ENCODE measurements at regions not wholly inside any gene's neighbourhood (a gene's known extent, or its start where the extent isn't known, plus 50 kb on each side); places are given as distances from the start of the nearest gene placed in this dataset.

DNA sequence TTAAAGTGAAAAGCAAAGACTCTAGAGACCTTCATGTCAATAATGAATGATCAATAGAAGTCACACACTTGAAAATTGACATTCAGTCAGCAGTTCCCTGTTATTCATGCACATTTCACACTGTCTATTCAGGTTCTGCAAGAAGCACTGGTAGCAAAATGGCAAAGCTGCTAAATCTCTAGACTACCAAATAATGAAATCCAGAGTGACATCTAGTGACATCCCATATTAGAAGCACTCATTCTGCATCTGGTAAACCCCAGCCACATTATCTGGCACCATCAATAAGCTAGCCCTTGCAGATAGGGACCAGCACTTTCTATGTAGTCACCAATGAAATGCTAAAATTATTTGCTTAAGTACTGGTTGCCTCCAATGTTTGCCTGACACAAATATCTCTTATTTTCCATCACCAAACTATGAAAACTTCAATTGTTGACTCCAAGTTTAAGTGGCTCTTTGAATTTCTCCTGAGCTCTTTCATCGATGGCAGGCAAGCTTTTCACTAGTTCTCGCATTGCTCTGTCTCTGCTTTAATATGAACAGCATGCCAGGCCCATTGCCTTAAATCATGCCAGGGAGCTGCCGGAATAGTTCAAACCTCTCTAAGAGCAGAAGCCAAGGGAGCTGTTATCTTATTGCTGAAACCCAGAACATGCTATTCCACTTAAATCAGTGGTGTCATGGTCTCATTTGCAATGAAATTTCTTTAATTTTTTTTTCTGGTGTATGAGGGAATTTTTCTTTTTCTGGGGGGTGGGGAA, 409.9 kb downstream of the MZT1 start:
- DNase-seq: no peak

DNA sequence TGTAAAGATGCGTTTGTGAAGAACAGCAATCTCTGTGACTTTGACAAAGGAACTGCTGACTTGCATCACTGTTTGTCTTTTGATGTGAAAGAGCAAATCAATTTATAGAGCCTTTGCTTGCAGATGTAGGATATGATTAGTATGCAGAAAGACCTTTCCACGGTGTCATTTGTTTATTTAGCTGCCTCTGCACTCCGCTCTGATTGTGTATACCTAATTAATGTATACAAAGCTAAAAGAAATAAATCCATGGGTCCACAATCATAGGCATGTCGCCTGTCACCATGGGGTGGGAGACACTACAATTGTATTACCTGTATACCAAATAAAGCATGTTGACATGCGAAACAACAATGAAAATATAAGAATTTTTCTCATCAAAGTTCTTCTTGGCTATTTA, 410.7 kb downstream of the MZT1 start:
- no peak for DNase-seq

DNA sequence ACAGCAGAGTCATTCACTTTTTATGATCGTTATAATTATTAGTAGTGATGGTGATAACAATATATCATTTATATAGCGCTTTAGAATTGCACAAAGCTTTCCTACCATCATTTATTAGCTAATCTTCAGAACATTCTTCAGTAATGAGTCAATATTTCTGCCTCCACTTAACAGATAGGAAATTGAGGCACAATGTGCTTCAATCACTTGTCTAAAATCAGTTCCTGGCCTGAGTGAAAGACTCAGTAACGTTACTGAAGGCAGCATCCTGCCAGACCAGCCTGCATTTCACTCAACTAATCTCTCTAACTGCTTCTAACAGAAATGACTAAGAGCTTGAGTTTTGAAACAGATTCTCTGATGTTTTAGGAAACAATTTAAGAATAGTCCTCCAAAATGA, 412.1 kb downstream of the MZT1 start:
- no peak for DNase-seq

DNA sequence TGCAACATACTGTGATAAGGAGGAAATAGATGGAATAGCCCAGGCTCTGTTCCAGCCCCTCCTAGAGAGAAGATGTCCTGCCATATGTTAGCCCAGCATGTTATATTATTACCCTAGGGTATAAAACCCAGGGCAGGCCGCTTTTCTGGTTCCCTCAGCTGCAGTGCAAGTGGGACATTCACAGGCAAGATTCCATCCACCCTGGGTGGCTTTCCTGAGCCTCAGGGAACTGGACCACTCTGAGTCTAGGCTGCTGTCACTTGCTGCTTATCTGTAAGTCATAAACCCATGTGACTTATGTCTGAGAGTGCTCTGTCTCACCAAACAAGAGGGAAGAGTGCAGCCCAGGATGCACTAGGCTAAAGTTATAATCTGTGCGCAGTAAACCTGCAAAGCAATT, 413.2 kb downstream of the MZT1 start:
- DNase-seq: peak; percentile 10

DNA sequence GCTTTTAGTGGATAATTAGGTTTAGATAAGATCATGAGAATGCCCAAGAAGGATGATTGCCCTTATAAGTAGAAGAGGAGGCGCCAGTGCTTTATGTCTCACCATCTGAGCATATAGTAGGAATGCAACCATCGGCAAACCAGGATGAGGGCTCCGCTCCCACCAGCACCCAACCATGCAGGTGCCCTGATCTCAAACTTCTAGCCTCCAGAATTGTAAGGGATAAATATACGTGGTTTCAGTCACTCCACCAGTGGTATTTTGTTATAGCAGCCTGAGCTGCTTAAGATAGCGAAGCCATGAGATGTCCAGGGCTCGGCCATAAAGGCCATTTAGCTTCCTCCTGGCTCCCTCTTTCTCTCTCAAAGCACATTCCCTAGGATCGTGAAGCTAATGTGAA, 413.9 kb downstream of the MZT1 start:
- DNase-seq: no peak

DNA sequence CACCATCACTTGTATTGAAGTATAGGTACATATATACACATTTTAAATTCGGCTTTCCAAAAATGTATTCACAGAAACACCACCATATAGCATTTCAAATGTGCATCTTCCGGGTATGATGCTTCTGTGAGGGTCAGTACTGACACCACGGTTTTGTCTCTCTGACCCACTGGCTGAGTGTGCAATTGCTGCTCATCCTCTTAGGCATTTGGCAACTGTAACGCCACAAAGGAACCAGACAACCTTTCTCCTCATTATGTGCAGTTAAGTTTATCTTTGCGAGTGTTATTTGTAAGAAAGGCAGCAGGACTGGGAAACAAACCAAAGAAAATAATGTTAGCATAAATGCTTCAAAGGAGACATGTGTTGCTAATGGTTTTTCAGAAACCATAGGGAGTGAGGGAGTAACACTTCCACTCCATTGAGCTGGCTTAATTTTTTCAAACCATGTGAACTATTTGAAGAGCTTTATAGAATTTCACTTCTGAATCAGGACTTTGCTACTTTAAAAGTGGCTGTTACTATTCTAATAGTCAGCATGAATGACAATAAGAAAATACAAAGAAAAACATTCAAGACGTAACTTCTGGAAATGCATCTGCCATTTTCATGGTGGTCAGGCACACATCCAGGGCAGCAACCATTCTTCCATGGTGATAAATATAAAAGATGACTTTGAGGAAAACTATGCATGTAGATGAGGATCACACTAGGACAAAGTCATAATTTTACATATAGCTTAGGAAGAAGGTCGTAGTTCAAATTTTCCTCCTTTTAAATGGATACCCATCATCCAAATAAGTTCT, 423.3 kb downstream of the MZT1 start:
- DNase-seq: no peak

DNA sequence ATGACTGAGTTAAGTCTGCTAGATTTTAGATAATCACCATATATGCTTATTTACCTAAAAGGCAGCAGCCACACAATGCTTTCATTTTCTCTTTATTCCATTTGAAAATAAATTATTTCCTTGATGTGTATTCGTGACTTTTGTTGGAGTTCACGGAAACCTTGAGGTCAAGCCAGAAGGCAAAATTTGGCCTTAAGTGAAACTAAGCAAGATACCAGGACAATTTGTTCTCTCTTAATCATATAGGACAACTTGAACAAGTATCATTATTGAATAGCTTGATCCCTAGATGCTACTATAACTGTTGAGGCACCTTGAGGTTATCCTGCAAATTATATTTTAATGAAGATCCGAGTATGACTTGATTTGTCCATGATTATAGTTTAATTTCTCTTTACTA, 429.2 kb upstream of the DACH1 start:
- no peak for DNase-seq

DNA sequence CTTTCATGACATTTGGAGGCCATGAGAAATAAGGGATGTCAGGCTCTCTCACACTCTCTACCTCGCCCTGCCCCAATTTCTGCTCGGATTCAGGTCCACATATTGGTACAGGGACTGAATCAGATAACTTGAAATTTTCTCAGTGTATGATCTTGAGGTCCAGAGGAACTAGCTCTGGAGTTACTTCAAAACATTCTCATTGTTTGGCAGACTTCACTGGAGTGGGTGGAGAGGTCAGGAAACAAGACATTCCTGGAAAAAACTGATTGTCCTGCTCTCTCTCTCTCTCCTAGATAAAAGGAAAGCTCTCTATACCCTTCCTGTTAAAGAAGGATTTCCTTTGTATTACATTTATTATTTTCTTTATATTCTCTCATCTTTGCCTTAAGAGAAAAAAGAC, 428.1 kb upstream of the DACH1 start:
- DNase-seq: no peak

DNA sequence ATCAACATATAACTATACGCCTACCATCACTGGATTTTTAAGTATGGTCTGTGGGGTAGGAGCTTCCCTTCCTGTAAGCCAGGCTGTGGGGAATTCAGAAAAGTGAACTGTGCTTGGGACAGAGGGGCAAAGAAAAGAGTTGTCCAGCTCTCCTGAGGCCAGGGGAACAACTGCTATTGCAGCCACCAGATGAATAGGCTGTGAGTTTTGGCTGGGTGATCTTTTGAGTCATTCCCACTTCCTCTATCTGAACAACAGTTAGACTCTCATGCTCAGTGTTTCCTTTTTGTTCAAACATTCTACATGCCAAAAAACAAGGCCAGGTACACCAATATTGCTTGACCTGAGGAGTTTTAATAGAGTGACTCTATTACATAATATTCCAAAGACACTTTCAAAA, 426.2 kb upstream of the DACH1 start:
- no peak for DNase-seq

DNA sequence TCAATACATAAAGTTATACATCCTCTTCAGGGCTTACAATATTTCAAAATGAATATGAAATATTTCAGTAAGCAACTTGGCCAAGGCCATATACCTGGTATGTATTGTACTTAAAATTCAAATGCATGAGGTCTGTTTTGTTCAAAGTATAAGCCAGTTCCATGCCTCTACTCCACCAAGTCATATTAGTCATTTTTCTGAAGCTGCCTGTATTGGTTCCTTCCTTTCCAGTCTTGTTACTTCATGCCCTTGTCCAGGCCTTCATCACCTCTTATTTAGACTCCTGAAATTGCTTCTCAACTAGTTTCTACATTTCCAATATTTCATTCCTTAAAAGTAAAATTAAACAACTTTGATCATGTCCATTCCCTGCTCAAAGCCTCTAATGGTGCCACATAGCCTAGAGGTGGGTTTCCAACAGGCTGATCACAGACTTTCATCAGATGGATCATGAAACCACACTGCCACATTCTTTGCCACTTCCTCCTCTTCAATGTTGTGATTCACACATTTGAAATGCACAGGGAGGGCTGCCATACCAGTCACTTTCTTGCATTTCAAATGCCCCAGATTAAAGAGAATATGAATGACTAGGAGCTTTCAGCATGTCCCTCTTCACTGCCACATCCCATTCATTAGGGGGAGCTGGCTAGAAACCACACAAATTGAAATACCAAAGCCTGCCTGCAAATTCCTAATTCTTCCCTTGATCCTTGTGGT, 424.1 kb upstream of the DACH1 start:
- DNase-seq: no peak

DNA sequence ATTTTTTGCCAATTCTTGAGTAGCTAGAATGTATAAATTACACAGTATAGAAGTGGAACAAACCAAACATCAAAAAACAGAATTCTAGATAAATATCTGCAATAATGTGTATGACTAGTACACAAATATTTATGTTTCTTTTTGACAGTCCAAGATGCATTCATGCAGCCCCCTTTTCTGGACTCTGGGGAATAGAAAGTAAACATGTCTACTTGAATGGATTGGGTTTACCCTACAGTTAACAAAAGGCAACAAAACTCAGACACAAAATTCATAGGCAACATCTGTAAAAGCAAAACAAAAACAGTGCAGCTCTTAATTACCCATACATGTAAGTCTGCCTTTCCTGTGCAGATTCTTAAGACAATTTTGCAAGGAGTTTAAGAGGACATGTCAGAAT, 419.4 kb upstream of the DACH1 start:
- no peak for DNase-seq

DNA sequence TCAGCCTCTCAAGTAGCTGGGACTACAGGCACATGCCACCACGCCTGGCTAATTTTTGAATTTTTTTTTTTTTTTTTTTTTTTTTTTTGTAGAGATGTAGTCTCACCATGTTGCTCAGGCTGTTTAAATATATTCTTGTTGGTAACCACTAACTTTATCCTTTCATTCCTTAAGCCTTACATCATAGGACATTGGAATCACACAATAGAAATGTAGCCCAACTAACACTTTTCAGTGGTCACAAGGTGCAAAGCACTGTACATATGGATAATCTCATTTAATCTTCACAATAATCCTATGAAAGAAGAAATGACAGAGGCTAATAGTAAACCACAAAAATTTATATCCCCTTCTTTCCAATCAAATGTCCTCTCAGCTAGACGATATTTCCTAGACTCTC, 417.8 kb upstream of the DACH1 start:
- DNase-seq: no peak

DNA sequence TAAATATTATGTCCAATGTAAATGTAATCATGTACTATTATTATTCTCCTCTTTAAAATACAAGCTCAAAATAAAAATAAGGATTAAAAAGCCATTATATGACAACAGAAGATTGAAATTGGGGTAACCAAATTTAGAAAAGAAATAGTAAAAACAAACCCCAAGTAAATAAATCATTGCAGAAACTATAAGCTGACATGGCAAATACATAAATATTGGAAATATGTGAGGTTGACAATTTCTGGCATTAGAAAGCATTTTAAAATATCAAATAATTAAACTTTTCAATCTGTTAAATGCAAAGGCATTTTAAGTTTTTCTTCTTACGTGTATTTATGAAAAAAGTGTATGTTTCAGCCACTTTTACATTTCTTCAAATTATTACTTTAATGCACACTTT, 394.7 kb upstream of the DACH1 start:
- DNase-seq: no peak

DNA sequence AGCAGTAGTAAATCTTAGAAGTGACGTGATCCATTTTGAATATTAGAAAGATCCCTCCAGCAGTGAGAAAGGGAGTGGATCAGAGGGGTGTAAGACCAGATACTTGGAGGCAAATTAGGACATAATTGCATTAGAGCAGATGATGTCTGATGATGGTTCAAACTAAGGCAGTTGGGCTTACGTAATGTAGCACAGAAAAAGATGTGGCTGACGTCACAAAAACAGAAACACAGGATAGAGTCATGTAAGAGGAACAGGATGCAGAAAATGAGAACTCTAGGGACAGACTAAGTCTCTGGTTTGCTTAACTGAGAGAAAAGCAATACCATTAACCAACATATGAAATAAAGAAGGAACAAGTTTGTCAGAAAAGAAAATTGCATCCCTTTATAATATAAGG, 392.5 kb upstream of the DACH1 start:
- no peak for DNase-seq

DNA sequence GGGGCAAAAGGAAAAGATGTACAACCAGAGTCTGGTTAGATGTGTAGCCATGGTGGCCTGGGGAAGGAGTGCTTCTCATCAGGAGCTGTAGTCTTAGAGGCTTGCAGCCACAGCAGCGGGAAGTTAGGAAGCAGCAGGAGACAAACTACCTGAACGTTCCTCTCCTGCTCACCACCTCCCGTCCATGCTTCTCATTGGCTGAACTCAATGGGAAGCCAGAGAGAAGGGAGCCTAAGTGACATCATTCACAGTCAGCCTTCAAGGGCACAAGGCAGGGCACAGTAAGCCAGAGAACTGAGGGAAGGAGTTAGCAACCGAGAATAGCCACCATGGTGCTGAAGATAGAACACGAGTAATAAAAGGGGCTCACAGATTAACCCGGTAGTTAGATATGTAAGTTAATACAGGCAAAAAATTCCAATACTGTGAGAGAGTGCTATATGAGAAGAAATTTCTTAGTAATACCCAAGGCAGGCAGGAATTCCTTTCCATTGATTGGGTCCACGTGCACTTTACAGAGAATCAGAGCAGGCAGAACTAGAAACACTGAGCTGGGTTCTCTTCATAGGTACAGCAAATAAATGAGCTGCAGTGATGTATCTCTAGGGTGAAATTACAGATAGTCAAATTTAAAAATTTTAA, 391.5 kb upstream of the DACH1 start:
- DNase-seq: no peak

DNA sequence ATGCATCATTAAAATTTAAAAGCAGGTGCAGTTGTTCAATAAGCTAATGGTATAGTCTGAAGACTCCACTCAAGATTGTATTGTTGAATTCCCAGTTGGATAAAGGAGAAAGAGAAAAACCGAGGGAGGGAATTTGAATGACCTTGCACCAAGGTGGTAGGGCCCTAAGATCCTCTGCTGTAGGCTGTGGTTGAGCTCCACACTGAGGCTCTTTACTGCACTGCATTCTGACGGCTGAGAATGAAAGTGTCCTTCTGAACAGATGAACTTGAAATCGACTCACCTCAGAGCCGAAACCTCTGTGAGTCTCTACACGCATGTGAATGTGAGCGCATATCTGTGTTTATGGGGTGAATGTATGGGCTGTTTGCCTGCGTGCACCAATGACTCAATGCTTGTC, 388.9 kb upstream of the DACH1 start:
- DNase-seq: peak; percentile 47

DNA sequence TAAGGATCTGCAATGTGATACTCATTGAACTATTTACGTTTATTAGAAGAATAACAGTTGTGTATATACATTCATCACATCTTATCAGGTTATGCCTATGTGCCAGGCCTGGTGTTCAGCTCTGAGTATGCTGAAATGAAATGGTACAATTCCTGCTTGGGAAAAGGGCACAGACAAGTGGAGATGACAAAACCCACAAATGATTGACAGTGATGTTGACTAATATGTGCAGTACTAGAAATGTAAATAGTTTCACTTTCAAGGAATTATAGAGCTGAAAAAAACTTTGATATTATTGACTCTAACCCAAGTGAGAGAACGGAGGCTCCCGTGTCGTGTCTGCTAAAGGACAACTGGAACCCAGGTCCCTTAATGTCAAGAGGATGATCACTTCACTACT, 386.8 kb upstream of the DACH1 start:
- no peak for DNase-seq

DNA sequence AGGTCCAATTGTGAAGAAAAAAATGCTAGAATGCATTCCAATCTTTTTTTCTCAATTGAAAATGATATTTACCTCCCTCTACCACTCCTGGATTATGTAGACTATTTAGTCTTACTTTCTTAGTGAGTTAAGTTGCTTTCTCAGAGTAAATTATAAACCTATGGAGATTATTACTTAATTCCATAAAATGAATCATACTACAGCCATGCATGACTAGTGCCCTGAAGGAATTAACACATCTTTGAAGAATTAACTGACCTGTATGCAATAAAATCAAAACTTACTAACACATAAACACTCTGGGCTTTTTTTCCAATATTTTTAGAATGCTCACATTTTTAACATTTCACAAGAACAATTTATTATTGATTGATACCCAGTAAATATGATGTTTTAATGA, 379.4 kb upstream of the DACH1 start:
- DNase-seq: no peak

DNA sequence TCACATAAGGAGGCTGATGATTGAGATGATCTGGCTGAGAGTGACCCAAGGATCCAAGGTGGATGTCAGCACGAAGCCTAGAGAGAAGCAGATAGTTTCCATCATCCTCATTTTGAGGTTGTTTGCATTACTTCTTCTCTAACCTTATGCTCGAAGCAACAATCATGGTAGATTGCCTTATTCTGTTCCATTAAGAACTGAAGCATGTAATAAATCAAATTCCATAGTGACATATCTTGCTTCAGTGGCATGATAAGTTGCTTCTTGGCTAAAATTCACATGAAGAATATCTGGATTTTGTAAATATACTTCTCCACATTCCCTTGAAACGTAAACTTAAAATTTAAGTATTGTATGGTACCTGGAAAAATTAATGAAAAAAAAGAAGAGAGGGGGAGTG, 377.8 kb upstream of the DACH1 start:
- no peak for DNase-seq

DNA sequence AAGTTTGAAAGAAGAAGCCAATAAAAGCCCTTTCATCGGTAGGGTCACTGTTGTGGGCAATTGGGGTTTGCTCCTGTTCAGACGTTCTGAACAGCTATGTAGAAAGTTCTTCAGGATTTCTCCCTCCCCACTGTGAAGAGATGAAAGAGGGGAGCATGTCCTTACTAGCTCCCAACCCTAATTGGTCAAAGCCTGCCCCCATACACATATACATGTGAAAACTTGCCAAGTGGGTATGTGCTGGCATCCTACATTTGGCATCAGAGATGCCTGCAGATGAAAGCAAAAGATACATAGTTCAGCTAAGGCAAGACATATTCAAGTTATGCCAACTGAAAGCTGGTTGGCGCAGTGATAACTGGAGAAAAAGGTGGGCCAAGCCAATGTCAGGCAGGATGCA, 363.1 kb upstream of the DACH1 start:
- DNase-seq: no peak

DNA sequence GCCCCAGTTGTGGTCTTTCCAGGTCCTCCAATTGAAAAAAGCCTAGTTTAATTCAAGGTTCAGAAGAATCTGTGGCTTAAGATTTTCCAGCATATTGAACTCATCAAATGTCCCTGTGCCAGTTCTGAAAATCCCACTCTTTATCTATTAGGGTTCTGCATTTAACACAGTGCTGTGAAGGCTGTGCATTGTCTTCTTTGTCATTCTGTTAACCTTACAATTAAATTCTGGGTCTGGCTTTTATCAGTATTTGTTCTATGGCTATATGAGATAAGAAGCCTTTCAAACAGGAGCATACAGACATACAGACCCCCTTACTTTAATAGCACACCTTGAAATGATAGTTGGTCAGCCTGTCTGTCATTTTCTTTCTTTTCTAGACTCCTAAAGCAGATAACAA, 362.1 kb upstream of the DACH1 start:
- DNase-seq: no peak

DNA sequence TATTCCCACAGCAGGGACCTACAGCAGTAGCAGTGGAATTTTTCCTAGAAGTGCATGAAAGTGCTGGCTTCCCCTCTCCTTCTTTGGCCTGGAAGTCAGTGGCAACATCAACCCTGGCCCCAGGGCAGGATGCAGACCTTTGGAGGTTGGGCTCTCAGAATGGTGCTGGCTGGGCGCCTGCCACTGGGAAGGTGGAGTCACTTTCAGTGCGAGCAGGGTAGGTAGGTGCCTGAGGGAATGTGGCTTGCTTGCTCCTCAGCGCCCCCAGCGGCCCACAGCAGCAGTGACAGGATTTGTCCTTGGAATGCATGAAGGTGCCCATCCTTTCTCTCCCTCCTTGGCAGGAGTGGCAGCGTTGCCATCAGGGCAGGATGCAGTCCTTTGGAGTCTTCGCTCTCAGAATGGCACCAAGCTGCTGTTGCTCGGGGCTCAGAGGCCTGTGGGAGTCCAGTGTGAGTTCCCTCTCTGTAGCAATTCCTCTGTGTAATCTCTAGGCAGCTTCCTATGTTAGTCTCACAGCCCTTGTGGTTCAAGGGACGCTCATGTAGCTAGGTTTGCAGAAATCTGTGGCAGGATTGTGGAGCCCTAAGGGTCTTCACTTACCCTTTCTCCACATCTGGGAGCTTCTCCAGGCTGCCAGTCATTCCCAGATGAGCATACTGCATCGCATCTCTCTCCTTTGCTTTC, 354.4 kb upstream of the DACH1 start:
- DNase-seq: no peak

DNA sequence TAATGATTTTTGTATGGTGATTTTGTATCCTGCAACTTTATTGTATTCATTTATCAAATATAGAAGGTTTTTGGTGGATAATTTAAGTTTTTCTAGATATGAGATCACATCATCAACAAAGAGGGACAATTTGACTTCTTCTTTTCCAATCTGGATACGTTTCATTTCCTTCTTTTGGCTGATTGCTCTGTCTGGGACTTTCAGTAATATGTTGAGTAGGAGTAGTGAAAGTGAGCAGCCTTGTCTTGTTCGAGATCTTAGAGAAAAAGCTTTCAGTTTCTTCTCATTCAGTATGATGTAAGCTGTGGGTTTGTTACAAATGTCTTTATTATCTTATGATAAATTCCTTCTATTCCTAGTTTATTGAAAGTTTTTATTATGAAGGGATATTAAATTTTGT, 352.0 kb upstream of the DACH1 start:
- no peak for DNase-seq
